ENCODE measurements at regions not wholly inside any gene's neighbourhood (a gene's known extent, or its start where the extent isn't known, plus 50 kb on each side); places are given as distances from the start of the nearest gene placed in this dataset.
"Not testable (repeated sequence)": the region's sequence is repeated elsewhere in the genome, so short reads cannot be mapped to it uniquely, and the experiment has no call there.

GRCh38 chr5:67858471-67859031 lies 357.0 kb upstream of the PIK3R1 start:
- no peaks in the 10 kb centered on the region for H3K4me1 ChIP-seq
- no peak overlapping the region for H3K27ac ChIP-seq
- H3K9me3 ChIP-seq = no peaks in the 10 kb centered on the region
- intact Hi-C loops (cut with DNase I) = no loop called here
- H3K27me3 ChIP-seq = no peaks in the 10 kb centered on the region
- no peak for DNase-seq (ENCODE audit: extremely low spot score in 2 of 2)
- TF ChIP-seq POLR2AphosphoS5 (IDR thresholded peaks at IDR 0.05; ENCODE audit: insufficient read depth in 1 of 2, low read depth in 1 of 2) (no peak), POLR2A (IDR thresholded peaks at IDR 0.05) (no peak), CTCF (IDR thresholded peaks at IDR 0.05) (no peak)
- no peaks in the 10 kb centered on the region for H3K36me3 ChIP-seq
- H3K4me3 ChIP-seq = no peak overlapping the region

- DNase-seq (ENCODE audit: extremely low spot score in 2 of 2) = no peak
- no peaks in the 10 kb centered on the region for H3K27me3 ChIP-seq
- intact Hi-C loops (cut with DNase I) = no loop called here
- no peak for TF ChIP-seq POLR2A (IDR thresholded peaks at IDR 0.05)
- no peak for TF ChIP-seq CTCF (IDR thresholded peaks at IDR 0.05)
- TF ChIP-seq POLR2AphosphoS5 (IDR thresholded peaks at IDR 0.05; ENCODE audit: insufficient read depth in 1 of 2, low read depth in 1 of 2) = no peak
- H3K4me3 ChIP-seq = no peak overlapping the region
- no peaks in the 10 kb centered on the region for H3K36me3 ChIP-seq
- H3K27ac ChIP-seq = no peak overlapping the region
- H3K9me3 ChIP-seq = no peaks in the 10 kb centered on the region
- no peaks in the 10 kb centered on the region for H3K4me1 ChIP-seq
Observed at GRCh38 chr5:67857502-67857901, 358.1 kb upstream of the PIK3R1 start.

- Histone ChIP-seq H3K4me1 (no peaks in the 10 kb centered on the region), H3K27ac (no peak overlapping the region), H3K4me3 (no peak overlapping the region), H3K9me3 (no peaks in the 10 kb centered on the region), H3K36me3 (no peaks in the 10 kb centered on the region), H3K27me3 (no peaks in the 10 kb centered on the region)
- no peak for DNase-seq (ENCODE audit: extremely low spot score in 2 of 2)
- intact Hi-C loops (cut with DNase I) = no loop called here
- no peak for TF ChIP-seq CTCF (IDR thresholded peaks at IDR 0.05)
- no peak for TF ChIP-seq POLR2AphosphoS5 (IDR thresholded peaks at IDR 0.05; ENCODE audit: insufficient read depth in 1 of 2, low read depth in 1 of 2)
- no peak for TF ChIP-seq POLR2A (IDR thresholded peaks at IDR 0.05)
Observed at GRCh38 chr5:67855523-67855922, 360.0 kb upstream of the PIK3R1 start.

- intact Hi-C loops (cut with DNase I); H3K36me3 ChIP-seq; H3K4me3 ChIP-seq; H3K9me3 ChIP-seq; H3K27me3 ChIP-seq; H3K27ac ChIP-seq; DNase-seq (ENCODE audit: extremely low spot score in 2 of 2); H3K4me1 ChIP-seq: not testable (repeated sequence)
Observed at GRCh38 chr5:67850906-67851305, 364.6 kb upstream of the PIK3R1 start.

- Histone ChIP-seq H3K9me3 (no peaks in the 10 kb centered on the region), H3K27ac (no peak overlapping the region), H3K4me3 (no peak overlapping the region), H3K4me1 (no peaks in the 10 kb centered on the region), H3K36me3 (no peaks in the 10 kb centered on the region), H3K27me3 (no peaks in the 10 kb centered on the region)
- intact Hi-C loops (cut with DNase I) = no loop called here
- no peak for TF ChIP-seq POLR2A (IDR thresholded peaks at IDR 0.05)
- no peak for TF ChIP-seq CTCF (IDR thresholded peaks at IDR 0.05)
- TF ChIP-seq POLR2AphosphoS5 (IDR thresholded peaks at IDR 0.05; ENCODE audit: insufficient read depth in 1 of 2, low read depth in 1 of 2) = no peak
- no peak for DNase-seq (ENCODE audit: extremely low spot score in 2 of 2)
Observed at GRCh38 chr5:67844924-67845323, 370.6 kb upstream of the PIK3R1 start.

All from vagina (tissue), 2 donors.